ENCODE measurements at regions not wholly inside any gene's neighbourhood (a gene's known extent, or its start where the extent isn't known, plus 50 kb on each side); places are given as distances from the start of the nearest gene placed in this dataset.

GRCh38 chr9:2375114-2375513, 246.5 kb upstream of the VLDLR start:
- Histone ChIP-seq H3K9me3 (no peaks in the 10 kb centered on the region), H3K27ac (no peak overlapping the region), H3K36me3 (no peaks in the 10 kb centered on the region), H3K27me3 (no peaks in the 10 kb centered on the region), H3K4me1 (no peaks in the 10 kb centered on the region), H3K4me3 (no peak overlapping the region)
- intact Hi-C loops (cut with DNase I; ENCODE audit: low total_unique reads): no loop called here
- no peak for DNase-seq
- TF ChIP-seq CTCF (IDR thresholded peaks at IDR 0.05): no peak

GRCh38 chr9:2377117-2377516, 244.5 kb upstream of the VLDLR start:
- TF ChIP-seq CTCF (IDR thresholded peaks at IDR 0.05): no peak
- no peaks in the 10 kb centered on the region for H3K36me3 ChIP-seq
- DNase-seq: no peak
- intact Hi-C loops (cut with DNase I; ENCODE audit: low total_unique reads): no loop called here
- H3K27ac ChIP-seq: no peak overlapping the region
- no peaks in the 10 kb centered on the region for H3K27me3 ChIP-seq
- no peaks in the 10 kb centered on the region for H3K4me1 ChIP-seq
- H3K4me3 ChIP-seq: no peak overlapping the region
- H3K9me3 ChIP-seq: no peaks in the 10 kb centered on the region

GRCh38 chr9:2377834-2378233, 243.8 kb upstream of the VLDLR start:
- no peaks in the 10 kb centered on the region for H3K27me3 ChIP-seq
- TF ChIP-seq CTCF (IDR thresholded peaks at IDR 0.05): no peak
- H3K4me1 ChIP-seq: no peaks in the 10 kb centered on the region
- intact Hi-C loops (cut with DNase I; ENCODE audit: low total_unique reads): no loop called here
- no peaks in the 10 kb centered on the region for H3K36me3 ChIP-seq
- no peak overlapping the region for H3K4me3 ChIP-seq
- DNase-seq: no peak
- no peaks in the 10 kb centered on the region for H3K9me3 ChIP-seq
- no peak overlapping the region for H3K27ac ChIP-seq

- no peak for TF ChIP-seq CTCF (IDR thresholded peaks at IDR 0.05)
- intact Hi-C loops (cut with DNase I; ENCODE audit: low total_unique reads): no loop called here
- no peaks in the 10 kb centered on the region for H3K4me1 ChIP-seq
- no peaks in the 10 kb centered on the region for H3K27me3 ChIP-seq
- DNase-seq: no peak
- no peaks in the 10 kb centered on the region for H3K9me3 ChIP-seq
- no peak overlapping the region for H3K27ac ChIP-seq
- H3K4me3 ChIP-seq: no peak overlapping the region
- H3K36me3 ChIP-seq: no peaks in the 10 kb centered on the region
These were observed 243.3 kb upstream of the VLDLR start for GRCh38 chr9:2378266-2378665.

GRCh38 chr9:2378816-2379215, 242.8 kb upstream of the VLDLR start:
- H3K9me3 ChIP-seq: no peaks in the 10 kb centered on the region
- no peak for DNase-seq
- intact Hi-C loops (cut with DNase I; ENCODE audit: low total_unique reads): no loop called here
- no peaks in the 10 kb centered on the region for H3K36me3 ChIP-seq
- H3K27me3 ChIP-seq: no peaks in the 10 kb centered on the region
- H3K4me3 ChIP-seq: no peak overlapping the region
- H3K27ac ChIP-seq: no peak overlapping the region
- no peaks in the 10 kb centered on the region for H3K4me1 ChIP-seq
- TF ChIP-seq CTCF (IDR thresholded peaks at IDR 0.05): no peak

GRCh38 chr9:2384741-2385140, 236.8 kb upstream of the VLDLR start:
- Histone ChIP-seq H3K27ac (no peak overlapping the region), H3K4me3 (no peak overlapping the region), H3K4me1 (no peaks in the 10 kb centered on the region), H3K9me3 (no peaks in the 10 kb centered on the region), H3K36me3 (no peaks in the 10 kb centered on the region), H3K27me3 (no peaks in the 10 kb centered on the region)
- TF ChIP-seq CTCF (IDR thresholded peaks at IDR 0.05): no peak
- intact Hi-C loops (cut with DNase I; ENCODE audit: low total_unique reads): no loop called here
- DNase-seq: no peak
